ENCODE measurements at regions not wholly inside any gene's neighbourhood (a gene's known extent, or its start where the extent isn't known, plus 50 kb on each side); places are given as distances from the start of the nearest gene placed in this dataset.

DNA sequence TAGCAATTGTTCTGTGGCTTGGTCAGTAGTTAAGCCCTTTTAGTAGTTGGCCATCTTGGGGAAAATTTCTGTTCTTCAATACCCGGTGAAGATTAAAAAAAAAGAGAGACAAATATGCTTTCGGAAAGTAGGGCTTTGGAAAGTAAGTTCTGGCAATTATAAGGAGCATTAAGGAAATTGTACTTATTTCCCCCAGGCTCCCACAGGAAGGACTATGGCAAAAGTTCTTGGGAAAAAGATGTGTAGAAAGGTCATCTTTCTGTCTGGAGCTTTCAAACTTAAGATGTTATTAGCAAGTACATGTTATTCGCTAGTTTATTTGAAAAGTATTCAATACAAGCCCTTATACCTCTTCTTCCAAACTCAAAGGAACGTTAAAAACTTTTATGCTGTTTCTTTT is 144.5 kb downstream of the MTX2 start:
- Histone ChIP-seq H3K4me3 (ENCODE audit: low read depth, low read length, poor library complexity, severe bottlenecking) (no peak overlapping the region), H3K4me1 (ENCODE audit: insufficient read depth, low read length, poor library complexity, severe bottlenecking) (no peaks in the 10 kb centered on the region), H3K27ac (ENCODE audit: low read depth, low read length, poor library complexity, severe bottlenecking) (no peak overlapping the region), H3K27me3 (replicated peaks; ENCODE audit: insufficient read depth, low read depth, low read length, poor library complexity) (no peaks in the 10 kb centered on the region), H3K9me3 (ENCODE audit: low read depth, low read length, poor library complexity, severe bottlenecking) (no peaks in the 10 kb centered on the region), H3K36me3 (ENCODE audit: insufficient read depth, low read length, poor library complexity, severe bottlenecking) (no peaks in the 10 kb centered on the region)
- CTCF ChIA-PET = no interaction called here
- DNase-seq (ENCODE audit: low spot score) = no peak
- intact Hi-C loops (cut with micrococcal nuclease; ENCODE audit: unreplicated experiment) = no loop called here
- POLR2A ChIA-PET (ENCODE audit: low non-redundant PET) = no interaction called here
- TF ChIP-seq, protein P1, sequence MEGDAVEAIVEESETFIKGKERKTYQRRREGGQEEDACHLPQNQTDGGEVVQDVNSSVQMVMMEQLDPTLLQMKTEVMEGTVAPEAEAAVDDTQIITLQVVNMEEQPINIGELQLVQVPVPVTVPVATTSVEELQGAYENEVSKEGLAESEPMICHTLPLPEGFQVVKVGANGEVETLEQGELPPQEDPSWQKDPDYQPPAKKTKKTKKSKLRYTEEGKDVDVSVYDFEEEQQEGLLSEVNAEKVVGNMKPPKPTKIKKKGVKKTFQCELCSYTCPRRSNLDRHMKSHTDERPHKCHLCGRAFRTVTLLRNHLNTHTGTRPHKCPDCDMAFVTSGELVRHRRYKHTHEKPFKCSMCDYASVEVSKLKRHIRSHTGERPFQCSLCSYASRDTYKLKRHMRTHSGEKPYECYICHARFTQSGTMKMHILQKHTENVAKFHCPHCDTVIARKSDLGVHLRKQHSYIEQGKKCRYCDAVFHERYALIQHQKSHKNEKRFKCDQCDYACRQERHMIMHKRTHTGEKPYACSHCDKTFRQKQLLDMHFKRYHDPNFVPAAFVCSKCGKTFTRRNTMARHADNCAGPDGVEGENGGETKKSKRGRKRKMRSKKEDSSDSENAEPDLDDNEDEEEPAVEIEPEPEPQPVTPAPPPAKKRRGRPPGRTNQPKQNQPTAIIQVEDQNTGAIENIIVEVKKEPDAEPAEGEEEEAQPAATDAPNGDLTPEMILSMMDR (conservative IDR thresholded peaks at IDR 0.05; ENCODE audit: low read depth, low read length) = no peak
- no peak for TF ChIP-seq EZH2 (IDR thresholded peaks at IDR 0.05; ENCODE audit: borderline replicate concordance, low read depth, low read length, poor library complexity, severe bottlenecking)
- no TSS peak for BruUV-seq (replicated peaks)

DNA sequence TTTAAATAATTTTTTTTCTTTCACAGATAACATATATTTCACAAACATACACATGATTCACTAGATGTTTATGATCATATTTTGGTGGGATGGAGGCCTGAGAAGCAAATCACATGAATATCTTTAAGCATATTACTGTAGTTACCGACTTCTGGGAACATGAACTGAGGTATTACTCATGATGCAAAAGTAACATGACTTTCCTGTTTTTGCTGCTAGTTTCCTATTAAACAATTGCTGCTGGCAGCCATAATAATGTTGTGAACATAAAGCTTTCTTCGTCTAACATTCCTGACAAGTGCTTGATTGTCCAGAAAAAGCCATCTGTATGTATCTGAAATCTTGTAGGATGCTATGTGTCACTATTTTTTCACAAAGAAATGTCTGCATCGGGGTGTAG is 145.4 kb downstream of the MTX2 start:
- no peak for DNase-seq (ENCODE audit: low spot score)
- Histone ChIP-seq H3K4me1 (ENCODE audit: insufficient read depth, low read length, poor library complexity, severe bottlenecking) (no peaks in the 10 kb centered on the region), H3K4me3 (ENCODE audit: low read depth, low read length, poor library complexity, severe bottlenecking) (no peak overlapping the region), H3K36me3 (ENCODE audit: insufficient read depth, low read length, poor library complexity, severe bottlenecking) (no peaks in the 10 kb centered on the region), H3K27ac (ENCODE audit: low read depth, low read length, poor library complexity, severe bottlenecking) (no peak overlapping the region), H3K27me3 (replicated peaks; ENCODE audit: insufficient read depth, low read depth, low read length, poor library complexity) (no peaks in the 10 kb centered on the region), H3K9me3 (ENCODE audit: low read depth, low read length, poor library complexity, severe bottlenecking) (no peaks in the 10 kb centered on the region)
- BruUV-seq (replicated peaks) = no TSS peak
- TF ChIP-seq EZH2 (IDR thresholded peaks at IDR 0.05; ENCODE audit: borderline replicate concordance, low read depth, low read length, poor library complexity, severe bottlenecking) = no peak
- TF ChIP-seq, protein P1 (conservative IDR thresholded peaks at IDR 0.05; ENCODE audit: low read depth, low read length) = no peak
- POLR2A ChIA-PET (ENCODE audit: low non-redundant PET) = no interaction called here
- CTCF ChIA-PET = no interaction called here
- intact Hi-C loops (cut with micrococcal nuclease; ENCODE audit: unreplicated experiment) = no loop called here

DNA sequence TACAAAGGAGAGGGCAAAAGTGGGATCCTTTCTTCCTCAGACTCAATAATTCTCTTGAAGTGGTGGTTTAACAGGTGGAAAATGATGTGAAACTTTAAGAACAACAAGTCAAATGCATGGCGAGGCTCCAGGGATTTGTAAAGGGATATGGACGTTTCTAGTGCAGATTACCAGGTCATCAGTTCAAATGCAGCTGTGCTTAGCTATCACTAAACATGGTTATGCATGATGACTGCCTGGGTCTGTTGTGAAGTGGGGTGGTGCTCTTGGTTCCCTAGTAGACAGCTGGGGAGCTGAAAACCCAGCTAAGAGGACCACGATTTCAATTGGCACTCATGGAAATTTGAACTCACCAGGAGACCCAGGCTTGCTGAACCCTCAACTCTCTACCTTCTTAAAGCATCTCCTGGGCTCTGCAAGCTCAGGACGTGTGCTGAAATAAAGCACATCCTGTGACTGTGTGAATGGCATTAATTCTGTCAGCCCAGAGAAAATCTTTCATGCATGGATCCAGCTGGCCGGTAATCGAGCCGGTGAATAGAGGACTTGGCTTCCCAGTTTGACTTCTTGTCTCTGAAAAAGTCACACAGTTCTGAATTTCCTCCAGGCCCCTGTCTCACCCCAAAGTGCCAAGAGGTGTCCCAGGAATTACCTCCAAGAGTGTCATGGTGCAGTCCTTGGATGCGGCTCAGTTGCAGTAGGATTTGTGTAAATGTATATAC is 146.1 kb downstream of the MTX2 start:
- H3K36me3 ChIP-seq (ENCODE audit: insufficient read depth, low read length, poor library complexity, severe bottlenecking) = no peaks in the 10 kb centered on the region
- BruUV-seq (replicated peaks) = no TSS peak
- no peak overlapping the region for H3K27ac ChIP-seq (ENCODE audit: low read depth, low read length, poor library complexity, severe bottlenecking)
- H3K9me3 ChIP-seq (ENCODE audit: low read depth, low read length, poor library complexity, severe bottlenecking) = no peaks in the 10 kb centered on the region
- TF ChIP-seq, protein P1 (conservative IDR thresholded peaks at IDR 0.05; ENCODE audit: low read depth, low read length) = no peak
- no peak for TF ChIP-seq EZH2 (IDR thresholded peaks at IDR 0.05; ENCODE audit: borderline replicate concordance, low read depth, low read length, poor library complexity, severe bottlenecking)
- no peaks in the 10 kb centered on the region for H3K4me1 ChIP-seq (ENCODE audit: insufficient read depth, low read length, poor library complexity, severe bottlenecking)
- H3K4me3 ChIP-seq (ENCODE audit: low read depth, low read length, poor library complexity, severe bottlenecking) = no peak overlapping the region
- intact Hi-C loops (cut with micrococcal nuclease; ENCODE audit: unreplicated experiment) = no loop called here
- no peaks in the 10 kb centered on the region for H3K27me3 ChIP-seq (replicated peaks; ENCODE audit: insufficient read depth, low read depth, low read length, poor library complexity)
- ChIA-PET CTCF (no interaction called here), POLR2A (ENCODE audit: low non-redundant PET) (no interaction called here)
- DNase-seq (ENCODE audit: low spot score) = no peak
